GM18502 (cell line): ENCODE measurements at regions not wholly inside any gene's neighbourhood (a gene's known extent, or its start where the extent isn't known, plus 50 kb on each side); places are given as distances from the start of the nearest gene placed in this dataset.

Source experiments
- ATAC-seq: cut with Tn5 transposase; IDR thresholded peaks from one replicate; pipeline ENCODE4 v1.9.1; 2021; ENCODE audit warnings: mild to moderate bottlenecking; ENCODE audit not compliant: unreplicated experiment, poor library complexity

DNA sequence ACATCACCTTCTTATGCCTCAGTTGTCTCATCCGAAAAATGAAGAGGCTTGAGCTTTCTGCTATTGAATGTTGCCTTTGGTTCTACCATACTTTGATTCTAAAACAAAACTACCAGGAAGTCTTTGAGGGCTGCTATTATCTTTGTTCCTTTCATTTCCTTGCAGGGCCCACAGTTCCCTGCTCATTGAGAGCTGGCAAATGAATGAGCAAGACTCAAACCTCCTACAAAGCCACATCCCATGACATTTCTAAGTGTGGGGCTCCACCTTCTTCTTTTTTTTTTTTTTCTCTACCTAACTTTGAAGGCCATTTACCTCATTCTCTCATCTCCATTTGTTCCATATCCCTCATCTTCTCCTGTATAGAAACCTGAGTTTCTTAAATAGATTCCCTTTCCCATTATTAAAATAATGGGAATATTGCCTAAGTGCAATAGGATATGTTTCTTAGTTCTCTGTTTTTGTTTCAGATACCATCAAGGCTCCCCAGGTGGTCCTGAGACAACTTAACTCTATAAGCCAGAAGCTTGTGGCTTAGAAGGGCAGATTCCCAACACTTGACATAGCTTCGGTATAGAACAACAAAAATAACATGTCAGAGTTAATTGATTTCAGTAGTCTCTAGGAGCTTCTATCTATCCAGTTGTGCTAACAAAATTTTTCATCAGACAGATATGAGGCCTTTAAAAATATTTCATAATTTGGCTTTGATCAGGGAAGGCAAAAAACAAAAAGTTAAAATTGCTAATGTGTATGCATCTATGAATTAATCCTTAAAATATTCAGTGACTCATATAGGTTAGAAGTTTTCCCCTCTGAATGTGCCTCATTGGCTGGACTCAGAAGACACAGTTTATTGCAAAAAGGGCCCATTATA is 951.6 kb downstream of the TUSC7 start:
- no peak for ATAC-seq

DNA sequence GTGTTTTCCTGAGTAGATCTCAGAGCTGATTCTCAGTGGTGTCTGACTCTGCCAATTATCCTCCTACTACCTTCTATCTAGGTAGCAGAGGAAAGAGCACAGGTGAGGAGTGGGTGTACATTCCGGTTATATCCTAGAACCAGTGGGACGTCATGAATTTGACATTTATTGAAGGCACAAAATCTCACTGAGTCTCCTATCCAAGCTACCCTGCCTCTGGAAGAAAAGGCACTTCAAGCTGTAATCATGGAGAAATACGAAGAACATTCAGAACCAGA is 952.2 kb downstream of the TUSC7 start:
- no peak for ATAC-seq

DNA sequence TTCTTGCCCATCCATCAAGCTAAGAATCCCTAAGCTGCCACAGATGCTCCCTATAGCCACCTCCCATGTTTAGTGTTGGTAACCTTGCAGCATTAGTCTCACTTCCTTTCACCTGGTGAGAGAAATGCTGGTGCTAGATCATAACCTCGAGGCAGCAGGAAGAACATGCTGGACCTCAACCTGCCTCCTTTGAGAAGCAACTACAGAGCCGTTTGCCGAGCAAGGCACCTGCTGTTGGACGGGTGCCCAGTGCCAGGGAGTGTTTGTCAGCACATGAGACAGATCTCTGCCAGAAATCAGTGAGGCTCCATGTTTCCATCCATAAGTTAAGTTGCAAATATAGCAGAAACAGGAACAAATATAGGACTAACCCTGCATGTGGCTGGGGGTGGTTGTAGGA is 955.7 kb downstream of the TUSC7 start:
- no peak for ATAC-seq

DNA sequence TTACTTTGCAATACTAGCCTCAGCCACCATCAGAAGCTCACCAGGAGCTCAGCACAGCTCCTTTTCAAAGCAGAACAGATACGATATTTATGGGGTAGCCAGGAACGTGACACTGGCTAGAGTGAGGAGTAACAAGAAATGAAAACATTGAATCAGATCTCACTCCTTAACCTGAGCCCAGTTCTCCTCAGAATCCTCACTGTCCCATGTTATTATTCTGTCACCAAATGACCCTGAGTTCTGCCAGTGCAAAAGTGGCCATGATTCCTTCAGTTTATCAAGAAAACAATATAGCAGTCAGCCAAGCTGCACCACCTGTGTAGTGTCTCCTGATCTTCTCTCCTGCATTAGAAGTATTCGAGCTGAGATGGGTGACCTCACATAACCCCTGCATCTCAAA is 956.7 kb downstream of the TUSC7 start:
- ATAC-seq: no peak

DNA sequence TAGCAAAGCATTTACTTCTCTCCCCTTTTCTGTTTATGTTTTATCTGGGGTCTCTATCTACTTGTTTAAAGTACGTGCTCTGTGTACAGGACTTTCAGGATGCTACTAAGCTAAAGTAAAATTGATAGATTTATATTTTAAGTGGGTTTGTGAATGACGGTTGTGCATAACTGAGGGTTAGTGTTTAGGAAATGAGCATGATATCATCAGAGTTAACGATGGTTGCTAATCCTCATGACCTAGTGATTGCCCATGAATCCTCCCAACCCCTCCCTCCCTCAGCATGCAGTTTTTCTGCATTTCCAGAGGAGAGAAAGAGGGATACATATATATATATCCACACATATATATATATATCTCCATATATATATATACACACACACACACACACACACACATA is 957.2 kb downstream of the TUSC7 start:
- ATAC-seq: no peak

DNA sequence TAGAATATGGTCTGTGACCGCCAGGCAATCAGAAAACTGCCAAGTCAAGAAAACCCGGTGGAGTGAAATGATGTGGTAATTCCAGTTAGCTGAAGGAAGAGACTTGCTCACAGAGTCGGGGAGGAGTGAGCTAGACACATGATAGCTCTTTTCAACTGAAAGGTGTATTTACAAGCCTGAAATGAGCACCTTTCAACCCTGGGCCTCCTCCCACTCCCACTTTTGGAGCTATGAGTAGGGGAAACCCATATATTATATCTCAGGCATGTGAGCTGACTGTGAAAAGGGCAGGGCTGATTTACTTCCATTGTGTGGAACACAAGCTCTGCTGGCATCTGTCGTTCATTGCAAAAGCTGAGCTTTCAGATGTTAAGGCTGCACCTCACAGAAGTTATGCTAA is 960.2 kb downstream of the TUSC7 start:
- ATAC-seq: no peak

DNA sequence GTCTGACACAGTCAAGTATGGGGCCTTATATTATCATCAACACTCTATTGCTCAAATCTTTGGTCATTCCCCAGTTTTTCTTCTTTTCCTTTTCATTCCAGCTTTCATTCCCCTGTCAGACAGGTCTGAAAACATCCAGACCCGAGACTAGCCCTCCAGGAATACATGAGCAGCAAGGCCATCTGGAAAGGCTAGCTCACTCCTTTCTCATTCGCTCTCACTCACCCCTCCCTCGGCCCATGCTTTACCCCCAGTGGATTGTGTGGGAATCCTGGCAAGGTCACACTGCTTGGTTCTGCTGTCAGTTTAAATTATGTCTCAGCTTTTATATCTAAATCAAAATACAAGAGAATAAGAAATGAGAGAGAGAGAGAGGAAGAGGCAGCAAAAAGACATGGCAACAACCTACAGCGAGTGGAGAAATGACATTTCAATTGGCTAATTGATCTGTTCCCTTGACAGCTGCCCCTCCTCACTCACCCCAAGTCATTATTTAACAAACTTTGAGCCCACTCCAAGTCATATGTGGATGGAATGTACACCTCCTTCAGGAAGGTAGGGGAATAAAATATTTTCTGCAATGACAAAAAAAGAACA is 962.2 kb downstream of the TUSC7 start:
- ATAC-seq: no peak

DNA sequence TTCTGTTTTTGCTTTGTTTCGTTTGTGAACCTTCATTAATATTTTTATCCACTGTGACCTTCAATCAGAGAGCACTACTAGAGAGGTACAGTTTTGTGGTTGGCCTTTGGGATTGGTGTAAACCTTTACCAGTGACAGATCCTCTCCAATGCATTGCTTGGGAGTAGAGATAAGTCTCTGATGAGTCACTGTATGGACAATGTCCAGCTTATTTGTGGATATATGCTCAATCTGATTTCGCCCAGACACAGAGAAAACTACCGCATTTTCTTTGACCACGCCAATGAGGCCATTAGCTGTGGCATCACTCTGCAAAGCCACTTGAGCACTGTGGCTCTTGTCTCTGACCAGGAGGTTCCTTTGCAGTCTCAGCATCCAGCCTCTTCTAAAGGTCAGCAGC is 964.7 kb downstream of the TUSC7 start:
- no peak for ATAC-seq

DNA sequence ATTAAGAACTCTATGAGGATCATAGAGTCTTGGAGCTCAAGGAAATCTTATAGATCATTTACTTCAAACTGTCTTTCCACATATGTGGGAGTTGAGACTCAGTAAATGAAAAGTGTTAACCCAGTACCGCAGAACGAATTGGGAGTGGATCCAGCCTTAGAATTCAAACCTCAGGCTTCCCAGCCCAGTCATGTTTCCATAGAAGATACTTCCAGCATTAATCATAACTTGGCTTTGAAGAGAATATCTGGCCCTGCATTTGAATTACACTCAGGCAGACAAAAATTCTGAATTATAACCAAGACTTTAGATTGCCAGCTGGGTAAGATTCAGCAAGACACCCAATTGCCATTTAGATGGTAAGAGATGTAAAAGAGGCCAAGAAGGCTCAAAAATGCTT is 972.0 kb downstream of the TUSC7 start:
- no peak for ATAC-seq

DNA sequence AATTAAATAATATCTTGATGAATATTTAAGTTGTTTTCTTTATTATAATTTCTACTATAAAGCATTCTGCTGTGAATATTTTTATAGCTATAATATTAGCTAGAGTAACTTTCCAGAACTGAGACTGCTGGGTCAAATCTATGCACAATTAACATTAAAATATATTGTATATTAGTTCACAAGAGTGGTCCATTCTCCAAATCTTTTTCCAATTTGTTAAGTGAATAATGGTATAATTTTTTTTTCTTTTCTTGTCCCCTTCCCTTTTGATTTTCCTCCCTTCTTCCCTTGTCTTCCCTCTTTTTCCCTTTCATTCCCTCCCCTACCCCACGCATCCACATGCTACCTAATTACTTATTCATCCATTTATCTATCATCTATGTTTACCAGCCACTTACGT is 977.5 kb downstream of the TUSC7 start:
- ATAC-seq: no peak

DNA sequence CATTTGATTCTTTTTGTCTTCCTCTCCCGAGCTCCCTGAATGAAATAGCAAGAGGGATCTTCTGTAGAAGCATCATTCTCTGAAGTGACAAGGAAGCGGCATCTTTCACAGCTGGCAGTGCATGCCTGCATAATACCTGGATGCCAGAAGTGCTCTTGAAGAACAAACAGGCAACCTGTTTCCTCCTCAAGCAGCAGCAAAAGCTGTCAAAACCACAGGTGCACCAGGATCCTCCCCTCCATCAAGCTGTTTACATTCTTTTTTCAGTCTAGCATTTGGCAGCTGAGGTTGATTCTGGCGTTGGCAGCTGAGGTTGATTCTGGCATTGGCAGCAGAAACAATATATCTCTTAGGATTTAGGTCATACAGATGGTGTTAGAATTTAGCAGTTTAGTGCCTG is 979.0 kb downstream of the TUSC7 start:
- ATAC-seq: no peak

DNA sequence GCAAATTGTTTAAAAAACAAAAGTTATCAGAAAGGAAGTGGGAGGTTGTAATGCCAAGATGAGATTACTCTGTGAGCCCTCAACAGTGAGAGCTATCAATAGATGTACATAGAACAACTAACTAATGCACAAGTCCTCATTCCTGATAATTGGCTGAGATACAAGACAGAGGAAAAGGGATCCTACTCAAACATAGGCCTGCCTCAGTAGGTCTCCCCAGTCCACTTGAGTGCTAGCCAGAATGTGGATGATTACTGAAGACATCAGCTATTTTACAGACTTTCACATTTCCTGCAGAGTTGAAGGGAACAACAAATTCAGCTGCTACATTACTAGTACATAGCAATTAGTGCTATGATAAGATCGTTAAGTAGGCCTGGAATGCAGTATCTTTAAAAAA is 981.9 kb downstream of the TUSC7 start:
- ATAC-seq: no peak

DNA sequence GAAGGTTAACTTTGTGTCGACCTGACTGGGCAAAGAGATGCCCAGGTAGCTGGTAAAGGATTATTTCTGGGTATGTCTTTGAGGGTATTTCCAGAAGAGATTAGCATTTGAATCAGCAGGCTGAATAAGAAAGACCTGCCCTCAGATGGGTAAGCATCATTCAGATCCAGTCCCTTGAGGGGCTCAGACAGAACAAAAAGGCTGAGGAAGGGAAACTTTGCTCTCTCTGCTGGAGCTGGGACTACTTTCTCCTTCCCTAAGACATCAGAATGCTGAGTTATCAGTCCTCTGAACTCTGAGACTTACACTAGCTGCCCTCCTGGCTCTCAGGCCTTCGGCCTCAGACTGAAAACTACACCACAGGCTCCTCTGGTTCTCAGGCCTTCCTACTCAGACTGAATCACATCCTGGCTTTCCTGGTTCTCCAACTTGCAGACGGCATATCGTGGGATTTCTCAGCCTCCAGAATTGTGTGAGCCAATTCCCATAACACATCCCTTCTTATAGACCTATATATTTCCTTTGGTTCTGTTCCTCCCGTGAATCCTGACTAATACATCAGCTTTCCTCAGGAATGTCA is 982.9 kb downstream of the TUSC7 start:
- no peak for ATAC-seq

DNA sequence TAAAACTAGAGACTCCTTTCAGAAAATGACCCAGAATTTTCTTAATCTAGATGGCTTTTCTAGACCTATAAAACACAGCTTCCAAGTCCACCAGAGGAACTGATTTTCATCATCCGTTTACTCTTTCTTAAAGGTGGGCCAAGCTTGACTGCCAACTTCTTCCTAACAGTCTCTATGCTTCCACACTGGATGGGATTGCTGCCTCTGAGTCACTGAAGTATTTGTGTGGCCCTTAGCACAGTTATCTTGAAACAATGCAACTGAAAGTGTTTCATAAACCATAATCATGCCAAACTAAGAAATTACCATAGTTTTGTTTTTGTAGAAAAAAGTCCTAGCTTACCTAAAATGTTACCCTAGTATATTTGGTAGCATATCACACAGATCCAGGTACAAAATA is 985.7 kb downstream of the TUSC7 start:
- ATAC-seq: no peak

DNA sequence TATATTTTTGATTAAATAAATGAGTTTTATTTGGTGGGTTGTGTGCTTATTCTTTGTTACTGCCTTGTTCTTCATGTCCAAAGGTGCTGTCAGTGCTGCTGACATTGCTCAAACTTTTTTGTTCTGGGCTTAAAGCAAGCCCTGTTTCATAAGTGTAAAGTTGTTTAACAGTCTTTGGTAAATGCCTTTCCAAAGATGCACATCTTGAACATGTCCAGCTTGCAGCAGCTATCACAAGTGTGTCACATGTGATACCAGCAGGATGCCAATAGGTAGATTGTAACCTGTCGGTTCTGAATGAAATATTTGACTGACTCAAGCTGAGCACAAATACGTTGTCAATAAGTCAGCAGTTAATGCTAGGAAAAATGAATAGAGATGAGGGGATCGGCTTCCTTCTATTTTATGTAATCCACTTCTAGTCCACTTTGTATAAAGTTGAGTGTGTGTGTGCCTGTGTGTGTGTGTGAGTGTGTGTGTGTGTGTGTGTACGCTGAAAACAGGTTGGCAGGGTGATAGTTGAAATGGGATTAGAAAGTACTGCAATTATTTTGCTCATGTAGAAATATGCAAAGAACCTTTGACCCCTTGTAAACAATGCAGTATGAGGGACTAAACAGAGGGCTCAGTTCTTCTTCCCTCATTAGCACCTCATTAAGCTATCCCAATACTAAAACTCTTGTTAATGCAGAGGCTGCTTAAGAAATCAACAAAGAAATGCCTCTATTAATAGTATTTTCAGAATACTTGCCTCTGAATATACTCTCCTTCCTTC is 986.5 kb downstream of the TUSC7 start:
- ATAC-seq: no peak

DNA sequence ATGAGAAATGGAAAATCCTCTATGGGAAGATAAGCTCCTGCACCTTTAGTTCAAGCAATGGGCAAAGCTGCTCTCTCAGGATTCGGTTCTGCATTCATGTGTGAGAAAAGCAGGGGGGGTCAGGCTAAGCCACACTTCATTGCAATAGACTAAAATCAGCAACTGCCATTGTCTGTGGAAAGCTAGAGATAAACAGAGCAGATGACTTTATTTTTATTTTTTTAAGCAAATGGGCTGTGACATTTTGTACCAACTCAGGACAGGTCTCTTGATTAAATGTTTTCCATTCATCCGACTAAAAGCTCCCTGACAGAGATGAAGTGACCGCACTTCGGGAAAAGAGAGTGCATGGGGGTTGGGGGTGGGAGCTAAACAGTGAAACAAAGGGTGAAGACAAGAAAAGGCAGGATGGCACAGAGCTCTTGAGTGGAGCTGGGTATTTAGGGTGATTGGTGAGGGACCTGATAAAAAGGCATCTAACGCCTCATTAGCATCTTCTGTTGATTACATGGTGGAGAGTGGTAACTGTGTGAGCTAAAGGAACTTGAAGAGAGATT is 987.4 kb downstream of the TUSC7 start:
- ATAC-seq: no peak

DNA sequence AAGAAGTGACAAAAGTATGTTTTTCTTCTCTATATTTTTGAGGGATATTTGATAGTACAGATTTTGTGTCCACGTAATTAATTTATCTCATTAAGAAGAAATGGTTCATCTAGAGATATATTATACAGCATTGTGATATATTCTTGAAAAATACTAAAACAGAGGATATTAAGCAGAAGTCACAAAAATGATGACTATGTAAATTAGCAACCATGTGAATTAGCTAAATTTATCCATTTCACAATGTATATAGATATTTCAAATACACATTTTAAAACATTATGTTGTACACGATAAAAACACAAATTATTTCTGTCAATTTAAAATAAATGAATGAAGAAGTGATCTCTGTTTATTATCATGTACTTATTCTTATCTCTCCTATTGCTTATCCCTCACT is 989.5 kb downstream of the TUSC7 start:
- ATAC-seq: no peak

DNA sequence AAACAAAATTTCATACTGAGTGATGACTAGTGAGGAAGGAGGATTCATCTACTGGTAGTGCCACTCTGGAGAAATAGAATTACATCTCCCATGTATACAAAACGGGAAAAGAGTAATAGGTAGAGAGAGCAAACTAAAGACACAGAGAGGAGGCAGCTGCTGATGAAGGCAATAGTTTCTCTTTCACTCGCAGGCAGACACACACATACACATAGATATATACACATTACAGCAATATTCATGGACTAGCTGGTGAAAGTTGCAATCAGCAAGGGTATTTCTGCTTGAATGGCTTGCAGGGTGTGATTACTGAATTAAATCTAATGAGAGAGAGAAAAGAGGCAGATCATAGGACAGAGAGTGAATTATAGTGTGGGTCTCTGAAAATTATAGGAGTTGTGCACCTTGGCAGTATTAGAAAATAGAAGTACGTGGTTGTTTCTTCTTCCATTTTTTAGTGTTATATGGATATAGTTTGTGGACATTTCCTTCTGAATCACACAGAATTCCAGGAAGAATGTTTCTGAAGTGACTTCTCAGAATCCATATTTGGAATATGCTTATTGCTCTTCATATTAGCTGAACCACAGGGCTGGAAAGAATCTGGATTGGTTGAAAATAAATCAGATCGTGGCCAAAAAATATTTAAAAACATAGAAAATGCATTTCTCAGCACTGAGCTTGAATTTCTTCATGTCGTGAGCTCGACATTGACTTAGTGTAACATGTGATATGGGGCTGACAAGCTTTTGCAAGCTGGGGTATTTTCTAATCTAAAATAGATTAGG is 991.2 kb downstream of the TUSC7 start:
- ATAC-seq: no peak

DNA sequence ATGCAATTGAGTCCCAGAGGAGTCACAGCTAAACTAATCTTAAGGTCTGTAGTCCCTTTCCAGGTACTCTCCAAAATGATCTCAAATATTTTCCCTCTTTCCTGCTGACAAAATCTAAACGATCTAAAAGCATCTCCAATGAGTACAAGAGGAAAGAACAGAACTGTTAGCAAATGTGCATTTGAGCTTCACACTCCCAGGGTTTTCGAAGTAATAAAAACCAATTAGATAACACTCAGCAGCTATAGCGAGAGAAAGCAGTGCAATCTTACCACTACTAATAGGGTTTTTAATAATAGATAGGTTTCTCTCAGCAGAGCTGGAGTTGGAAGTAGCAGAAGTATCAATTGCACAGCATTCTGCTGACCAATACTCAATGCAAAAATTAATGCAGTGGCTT is 995.4 kb downstream of the TUSC7 start:
- no peak for ATAC-seq

DNA sequence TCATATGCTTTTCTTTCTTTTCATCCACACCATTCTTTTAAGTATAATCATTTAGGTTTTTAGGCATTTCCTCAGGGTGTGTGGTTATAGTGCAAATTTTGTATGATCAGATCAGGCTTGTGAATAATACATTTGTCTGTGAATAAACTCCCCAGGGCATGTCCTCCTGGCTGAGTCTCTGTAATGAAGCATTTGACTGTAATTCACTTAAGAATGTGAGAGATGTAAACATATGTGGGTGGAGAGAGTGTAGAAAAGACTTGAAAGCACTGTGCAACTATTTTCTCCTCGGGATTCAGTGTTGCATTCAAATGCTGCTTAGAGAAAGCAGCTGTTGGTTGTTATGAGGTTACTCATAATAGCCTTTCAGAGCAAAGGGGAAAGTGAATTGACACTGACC is 996.5 kb downstream of the TUSC7 start:
- no peak for ATAC-seq
